Non-pigmented ciliary epithelial cell (primary cell): ENCODE measurements at regions not wholly inside any gene's neighbourhood (a gene's known extent, or its start where the extent isn't known, plus 50 kb on each side); places are given as distances from the start of the nearest gene placed in this dataset.
"Not testable (repeated sequence)": the region's sequence is repeated elsewhere in the genome, so short reads cannot be mapped to it uniquely, and the experiment has no call there.

Experiments
- DNase-seq: peaks from one replicate; pipeline ENCODE4 v3.0.0-alpha.2; 2010; ENCODE audit warnings: low read depth

DNA sequence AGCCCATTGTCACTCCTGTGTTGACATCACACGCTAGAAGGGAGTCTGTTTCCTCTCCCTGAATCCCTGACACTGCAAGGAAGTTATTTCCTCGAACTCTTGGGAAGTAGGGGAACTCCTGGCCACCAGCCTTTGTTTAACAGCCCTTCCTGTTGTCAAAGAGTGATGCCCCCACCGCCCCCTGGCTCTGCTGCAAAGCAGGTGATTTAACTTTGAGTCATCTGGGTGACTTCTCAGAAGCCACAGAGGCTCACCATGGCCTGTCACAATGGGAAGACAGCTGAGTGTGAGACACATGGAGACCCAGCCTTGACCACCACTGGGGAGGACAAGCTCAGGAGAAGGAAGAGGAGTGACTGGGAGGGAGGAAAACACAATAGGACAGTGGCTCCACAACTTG lies 182.8 kb downstream of the PSMG1 start:
- no peak for DNase-seq

DNA sequence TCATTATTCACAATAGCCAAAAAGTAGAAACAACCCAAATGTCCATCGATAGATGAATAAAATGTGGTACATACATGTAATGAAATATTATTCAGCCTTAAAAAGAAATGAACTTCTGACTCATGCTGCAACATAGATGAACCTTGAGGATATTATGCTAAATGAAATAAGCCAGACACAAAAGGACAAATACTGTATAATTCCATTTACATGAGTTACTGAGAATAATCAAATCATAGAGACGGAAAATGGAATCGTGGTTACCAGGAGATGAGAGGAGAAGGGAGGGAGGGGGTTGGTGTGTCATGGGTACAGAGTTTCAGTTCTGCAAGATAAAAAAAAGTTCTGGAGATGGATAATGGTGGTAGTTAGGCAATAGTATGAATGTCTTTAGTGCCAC lies 184.1 kb downstream of the PSMG1 start:
- DNase-seq = no peak

DNA sequence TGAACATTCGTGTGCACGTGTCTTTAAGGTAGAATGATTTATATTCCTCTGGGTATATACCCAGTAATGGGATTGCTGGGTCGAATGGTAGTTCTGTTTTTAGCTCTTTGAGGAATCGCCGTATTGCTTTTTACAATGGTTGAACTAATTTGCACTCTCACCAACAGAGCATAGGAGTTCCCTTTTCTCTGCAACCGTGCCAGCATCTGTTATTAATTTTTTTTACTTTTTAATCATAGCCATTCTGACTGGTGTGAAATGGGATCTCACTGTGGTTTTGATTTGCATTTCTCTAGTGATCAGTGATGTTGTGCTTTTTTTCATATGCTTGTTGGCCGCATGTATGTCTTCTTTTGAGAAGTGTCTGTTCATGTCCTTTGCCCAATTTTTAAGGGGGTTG lies 185.0 kb downstream of the PSMG1 start:
- not testable (repeated sequence) for DNase-seq

DNA sequence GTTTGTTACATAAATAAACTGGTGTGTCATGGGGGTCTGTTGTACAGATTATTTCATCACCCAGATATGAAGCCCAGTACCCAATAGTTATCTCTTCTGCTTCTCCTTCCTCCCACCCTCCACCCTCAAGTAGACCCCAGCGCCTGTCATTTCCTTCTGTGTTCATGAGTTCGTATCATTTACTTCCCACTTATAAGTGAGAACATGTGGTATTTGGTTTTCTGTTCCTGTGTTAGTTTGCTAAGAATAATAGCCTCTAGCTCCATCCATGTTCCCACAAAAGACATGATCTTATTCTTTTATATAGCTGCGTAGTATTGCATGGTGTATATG lies 185.4 kb downstream of the PSMG1 start:
- not testable (repeated sequence) for DNase-seq

DNA sequence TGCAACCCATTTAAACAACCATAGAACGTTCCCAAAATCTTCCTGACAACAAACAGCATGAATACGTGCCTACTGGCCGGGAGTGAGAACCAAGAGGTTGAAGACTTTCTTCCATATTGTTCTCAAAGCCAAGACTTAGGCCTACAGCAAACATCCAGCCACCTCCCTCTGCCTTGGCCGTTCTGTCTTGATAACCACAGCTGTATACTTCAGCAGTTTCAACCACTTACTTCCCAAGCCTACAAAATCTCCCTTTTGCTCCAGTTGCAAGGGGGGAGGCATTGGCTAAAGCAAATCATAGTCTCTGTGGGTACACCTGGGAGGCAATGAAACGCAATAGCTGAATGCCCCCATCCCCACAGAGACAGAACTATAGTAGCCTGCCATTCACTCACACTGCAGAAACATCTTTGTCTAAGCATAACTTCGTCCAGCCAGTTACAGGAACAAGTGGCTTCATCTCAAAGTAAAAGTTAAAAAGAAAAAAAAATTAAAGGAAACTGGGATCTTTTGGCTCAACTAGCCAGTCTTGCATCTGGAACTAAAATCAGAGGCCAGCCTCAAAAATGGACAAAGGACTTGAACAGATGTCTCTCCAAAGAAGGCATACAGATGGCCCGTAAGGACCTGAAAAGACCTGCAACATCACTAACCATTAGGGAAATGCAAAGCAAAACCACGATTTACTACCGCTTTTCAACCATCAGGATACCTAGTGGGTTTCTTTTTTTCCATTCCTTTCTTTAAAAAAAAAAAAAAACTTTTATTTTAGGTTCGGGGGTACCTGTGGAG lies 186.0 kb downstream of the PSMG1 start:
- DNase-seq = no peak

DNA sequence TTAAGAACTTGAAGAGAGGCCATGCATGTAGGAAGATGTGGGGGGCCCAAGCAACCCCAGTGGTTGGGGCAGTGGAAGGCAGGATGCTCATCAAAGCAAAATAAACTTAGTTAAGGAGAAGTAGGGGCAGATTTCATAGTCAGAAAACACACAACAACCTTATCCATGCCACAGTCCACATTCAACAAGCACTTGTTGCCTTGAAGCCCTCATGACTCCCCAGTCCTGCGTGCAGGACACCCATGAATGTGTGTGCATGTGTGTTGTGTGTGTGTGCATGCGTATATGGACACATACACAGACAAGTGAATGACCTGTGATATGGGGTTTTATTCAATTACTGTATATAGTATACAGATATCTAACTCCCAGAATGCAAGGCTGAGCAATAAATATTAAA lies 186.9 kb downstream of the PSMG1 start:
- DNase-seq = no peak

DNA sequence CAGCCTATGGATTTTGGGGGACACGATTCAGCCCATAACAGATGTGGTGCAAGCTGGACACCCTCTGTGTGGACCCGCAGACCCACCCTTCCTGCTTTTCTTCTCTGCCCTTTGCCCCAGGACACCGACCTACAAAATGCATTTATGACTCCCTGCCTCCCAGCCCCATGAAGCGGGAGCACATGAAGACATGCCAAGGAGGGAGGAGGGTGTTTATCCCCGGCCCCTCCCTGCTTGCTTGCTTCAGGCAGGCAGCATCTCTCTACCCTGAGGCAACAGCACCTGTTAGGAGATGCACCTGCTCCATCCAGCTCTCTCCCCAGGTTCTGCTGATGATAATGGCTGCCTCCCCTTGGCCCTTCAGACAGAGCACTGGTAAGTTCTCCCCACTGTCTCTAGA lies 187.5 kb downstream of the PSMG1 start:
- DNase-seq = no peak

DNA sequence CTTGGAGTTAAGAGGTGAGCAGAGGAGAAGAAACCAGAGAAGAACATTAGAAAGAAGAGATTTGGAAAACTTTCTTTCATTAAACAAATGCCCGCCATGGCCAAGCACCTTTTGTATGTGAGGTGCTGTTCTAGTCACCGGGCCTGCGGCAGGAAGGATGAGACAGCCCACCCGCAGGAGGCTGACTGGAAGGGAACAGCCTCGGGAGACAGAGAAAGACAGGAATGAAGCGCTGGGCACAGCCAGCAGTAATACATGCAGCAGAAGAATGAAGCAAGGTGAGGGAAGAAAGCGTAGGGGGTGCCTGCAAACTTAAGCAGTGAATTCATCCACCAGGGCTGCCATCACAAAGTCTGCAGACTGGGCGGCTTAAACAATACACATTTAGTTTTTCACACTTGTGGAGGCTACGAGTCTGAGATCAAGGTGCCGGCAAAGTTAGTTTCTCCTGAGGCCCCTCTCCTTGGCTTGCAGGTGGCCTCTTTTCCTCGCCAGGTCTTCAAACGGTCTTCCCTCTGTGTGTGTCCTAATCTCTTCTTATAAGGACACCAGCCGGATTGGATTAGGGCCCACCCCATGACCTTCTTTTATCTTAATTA lies 188.1 kb downstream of the PSMG1 start:
- DNase-seq = no peak

DNA sequence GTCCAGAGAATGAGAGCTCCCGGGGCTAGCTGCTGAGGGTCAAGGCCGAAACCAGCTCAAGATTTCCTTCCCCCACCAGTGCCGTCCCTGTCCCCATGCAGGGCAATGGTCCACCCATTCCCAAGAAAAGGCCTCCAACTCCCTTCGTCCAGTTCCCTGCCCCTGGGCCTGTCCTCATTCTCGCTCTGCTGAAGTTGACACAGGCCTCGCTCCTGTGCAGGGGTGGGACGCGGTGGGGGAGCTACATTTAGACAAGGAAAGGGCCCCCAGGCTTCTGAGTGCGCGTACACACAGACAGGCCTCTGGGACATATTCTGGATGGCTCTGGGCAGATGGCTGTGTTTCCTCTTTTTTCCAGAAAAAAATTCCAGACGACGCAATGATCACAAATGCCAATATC lies 188.3 kb downstream of the ETS2 start:
- DNase-seq = no peak

DNA sequence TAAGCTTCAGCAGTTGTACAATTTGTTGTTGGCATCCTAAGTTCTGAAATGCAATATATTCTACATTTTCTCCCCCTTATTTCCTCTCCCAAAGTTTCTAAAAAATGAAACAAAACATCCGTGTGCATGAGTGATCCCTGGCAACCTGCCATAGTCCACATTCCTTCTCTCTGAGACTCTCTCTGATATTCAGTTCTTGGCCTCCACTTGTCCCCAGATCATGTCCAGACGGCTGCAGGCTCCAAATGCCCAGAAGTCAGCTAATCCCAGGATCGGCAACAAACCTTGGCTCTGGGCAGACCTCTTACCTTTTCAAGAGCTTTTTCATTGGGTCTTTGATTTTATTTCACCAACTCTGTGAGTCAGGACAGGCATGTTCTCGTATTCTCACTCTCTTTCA lies 187.8 kb downstream of the ETS2 start:
- peak; percentile 71 for DNase-seq

DNA sequence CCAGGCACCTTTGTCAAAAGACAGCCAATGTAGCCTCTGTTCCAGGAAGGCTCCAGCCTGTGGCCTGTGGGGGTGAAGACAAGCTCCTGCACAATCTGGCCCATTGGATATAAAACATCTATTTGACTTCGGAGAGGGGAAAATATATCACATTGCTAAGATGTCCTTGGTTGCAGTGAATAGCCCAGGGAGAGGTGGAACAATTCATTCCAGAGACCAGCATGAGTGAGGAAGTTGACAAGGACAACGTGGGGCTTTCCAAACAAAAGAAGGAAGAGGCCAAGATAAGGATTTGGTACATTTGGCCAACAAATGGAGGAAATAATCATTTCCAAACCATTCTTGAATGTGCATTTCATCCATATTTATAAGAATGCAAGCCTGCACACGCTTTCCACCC lies 187.0 kb downstream of the ETS2 start:
- DNase-seq = no peak

DNA sequence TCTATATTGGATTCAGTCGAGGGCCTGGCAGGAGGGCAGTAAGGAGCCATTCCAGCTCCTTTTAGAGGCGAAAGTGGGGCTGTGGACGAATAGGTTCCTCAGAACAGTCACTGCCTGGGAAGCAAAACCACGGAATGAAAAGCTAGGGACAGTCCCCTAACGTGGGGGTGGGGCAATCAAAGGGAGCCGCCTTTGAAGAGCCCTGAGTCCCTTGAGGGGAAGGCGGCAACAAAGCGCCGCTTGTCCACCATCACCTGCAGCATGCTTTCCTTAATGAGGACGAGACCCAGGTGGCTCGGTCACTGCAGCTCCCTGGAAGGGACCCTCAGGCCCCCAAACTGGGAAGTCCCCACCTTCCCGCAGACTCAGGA lies 184.7 kb downstream of the ETS2 start:
- DNase-seq = no peak

DNA sequence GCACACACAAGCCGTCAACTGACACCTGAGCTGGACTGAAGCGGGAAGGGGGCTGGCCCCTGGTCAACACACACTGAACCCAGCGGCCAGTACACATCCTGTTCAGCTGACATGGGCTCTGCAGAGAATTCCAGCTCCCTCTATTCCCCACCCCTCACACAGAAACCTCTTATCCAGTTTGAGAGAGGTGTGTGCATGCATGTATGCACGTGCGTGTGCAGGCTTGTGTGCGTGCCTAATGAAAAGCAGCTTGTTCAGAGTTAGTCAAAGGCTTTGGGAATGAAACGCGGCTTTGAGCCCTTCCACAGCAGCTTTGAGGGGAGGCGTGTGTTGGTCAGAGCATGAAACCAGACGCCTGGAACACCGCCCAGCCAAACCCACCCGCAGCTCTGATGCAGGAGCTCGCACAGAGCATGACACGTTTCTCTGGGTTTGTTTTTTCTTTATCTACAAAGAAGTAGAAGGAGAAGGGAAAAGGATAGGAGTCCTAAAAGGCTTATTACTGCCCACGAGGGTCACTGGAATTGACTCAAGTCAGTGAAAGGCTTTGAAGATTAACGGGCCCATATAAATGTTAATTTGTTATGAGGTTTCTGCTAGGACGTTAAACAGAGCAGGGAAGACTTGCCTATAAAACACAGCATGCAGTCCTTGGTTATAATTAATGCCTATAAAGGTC lies 184.2 kb downstream of the ETS2 start:
- no peak for DNase-seq

DNA sequence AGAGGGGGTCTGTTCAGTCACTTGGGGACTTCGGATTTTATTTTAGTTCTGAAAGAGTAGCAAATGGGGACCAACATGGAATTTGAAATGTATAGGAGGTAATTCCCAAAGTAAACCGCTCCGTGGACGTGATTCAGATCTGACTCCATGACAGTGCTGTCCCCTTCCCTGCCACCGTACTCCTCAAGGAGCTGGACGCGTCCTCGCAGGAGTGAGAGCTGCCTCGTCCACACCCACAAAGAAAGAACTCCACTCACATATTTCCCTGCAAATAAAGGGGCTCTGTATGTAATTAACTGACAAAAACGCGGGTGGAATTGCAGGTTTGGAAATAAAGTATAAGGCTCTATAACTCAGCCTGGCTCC lies 183.6 kb downstream of the ETS2 start:
- DNase-seq = no peak

DNA sequence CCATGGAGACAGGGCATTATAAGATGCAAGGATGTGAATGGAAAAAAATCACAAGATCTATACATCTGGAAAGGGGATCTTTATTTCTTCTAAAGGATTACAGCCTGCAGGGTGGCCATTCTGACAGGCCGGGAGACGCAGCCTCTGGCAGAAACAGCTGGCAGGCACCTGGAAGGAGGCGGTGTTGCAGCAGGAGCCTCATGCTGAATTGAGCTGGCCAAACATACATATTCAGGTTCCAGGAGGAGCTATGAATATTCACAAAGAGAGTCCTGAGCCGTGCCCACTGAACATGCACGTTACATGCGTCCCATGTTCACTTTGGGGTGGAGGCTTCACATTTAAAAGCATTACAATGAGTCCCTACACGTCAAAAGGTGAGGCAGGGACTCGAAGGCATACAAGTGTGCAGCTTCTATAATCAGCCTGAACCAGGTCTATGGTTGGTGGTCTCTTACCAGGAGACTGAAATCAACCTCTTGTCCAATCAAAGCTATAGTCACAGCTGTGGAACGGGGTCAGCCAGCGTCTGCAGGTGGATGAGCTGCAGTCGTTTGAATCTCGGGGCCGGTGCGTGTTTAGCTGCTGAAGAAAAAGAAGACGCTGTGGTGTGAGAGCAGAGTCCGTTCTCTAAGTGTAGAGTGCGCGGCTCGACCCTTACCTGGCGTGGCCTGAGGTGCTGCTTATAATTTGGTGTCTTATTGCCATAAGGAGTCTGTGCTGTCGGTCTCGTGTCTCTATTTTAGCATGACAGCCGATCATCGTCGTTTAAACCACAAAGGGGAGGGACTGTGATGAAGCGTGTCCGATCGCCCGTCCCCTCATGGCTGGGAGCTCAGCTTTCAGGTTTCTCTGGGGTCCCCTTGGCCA lies 183.0 kb downstream of the ETS2 start:
- no peak for DNase-seq

DNA sequence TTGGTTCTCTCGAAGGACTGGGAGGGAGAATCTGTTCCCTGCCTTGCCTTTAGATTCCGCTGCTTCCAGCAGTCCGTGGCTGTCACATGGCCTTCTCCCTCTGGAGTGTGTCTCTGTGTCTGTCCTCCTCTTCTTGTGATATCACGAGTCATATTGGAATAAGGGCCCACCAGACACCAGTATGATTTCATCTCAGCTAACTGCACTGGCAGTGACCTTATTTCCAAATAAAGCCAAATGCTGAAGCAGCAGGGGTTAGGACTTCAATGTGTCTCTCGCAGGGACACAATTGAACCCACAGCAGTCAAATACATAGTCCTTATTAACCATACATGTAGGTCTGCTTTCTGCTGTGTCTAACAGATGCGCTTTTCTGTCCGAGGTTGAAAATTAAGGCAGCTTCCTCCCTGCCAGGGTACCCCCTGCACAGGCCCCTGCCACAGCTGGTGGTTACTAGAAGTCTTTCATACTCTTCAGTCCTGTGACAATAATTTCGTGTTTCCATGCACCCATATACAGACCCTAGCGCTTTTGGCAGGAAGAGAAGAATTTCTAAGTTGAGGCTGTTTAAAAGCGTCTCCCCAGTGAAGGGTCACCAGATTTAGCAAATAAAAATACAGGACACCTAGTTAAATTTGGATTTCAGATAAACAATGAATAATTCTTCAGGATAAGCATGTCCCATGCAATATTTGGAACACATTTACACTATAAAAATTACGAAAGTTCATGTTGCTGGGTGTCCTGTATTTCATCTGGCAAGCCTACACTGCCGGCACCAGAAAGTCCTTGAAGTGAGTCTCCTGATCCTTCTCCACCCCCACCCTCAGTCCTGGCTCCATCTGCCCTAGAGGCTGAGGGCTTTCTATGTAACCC lies 182.1 kb downstream of the ETS2 start:
- DNase-seq = no peak

DNA sequence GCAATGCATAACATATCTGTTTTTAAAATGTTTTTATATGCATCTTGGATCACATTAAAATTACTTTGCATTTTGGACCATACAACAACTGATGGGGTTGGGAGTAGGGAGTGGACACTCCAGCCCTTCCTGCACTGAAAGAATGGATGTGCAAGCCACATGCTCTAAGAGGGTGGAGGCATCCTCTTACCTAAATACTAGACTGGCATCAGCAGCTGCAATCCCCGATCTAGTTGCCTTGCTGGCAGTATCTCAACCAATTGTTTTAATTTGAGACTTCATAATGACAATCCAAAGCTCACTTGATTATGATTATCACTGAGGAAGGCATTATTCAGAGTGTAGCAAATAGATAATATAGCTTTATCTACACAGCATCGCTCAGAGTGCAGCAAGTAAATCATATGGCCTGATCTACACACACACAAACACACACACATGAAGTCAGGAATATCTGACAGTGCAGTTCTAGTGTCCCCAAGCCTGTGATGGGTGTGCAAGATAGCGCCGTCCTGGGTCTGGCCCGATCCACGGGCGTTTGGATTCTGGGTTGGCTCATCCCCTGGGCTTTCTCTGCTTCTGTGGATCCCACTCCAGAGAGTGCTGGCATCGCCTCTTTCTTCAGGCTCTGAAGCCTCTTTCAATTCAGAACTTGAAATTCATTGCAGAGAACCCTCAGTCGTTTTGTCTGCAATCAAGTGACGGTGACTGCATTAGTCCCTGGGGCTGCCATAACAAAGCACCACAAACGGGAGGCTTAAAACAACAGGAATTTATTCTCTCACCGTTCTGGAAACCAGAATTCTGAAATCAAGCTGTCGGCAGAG lies 181.3 kb downstream of the ETS2 start:
- no peak for DNase-seq

DNA sequence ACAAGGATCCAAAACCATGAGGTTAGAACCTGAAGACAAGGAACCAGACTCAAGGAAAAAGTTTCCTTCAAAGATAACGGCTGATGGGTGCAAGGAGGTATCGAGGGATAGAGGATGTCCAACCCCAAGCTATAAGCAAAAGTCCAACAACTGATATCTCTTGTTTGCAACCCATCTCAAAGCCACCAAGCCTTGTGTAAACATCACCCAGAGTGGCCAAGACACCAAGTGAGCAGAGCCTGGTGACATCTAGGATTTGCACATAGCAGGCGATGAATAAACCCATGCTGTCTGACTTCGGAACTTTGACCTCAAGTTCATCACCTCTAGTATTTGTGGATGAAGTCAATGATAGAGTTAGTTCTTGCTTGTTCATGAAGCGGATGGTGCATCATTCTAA lies 180.7 kb downstream of the ETS2 start:
- no peak for DNase-seq

DNA sequence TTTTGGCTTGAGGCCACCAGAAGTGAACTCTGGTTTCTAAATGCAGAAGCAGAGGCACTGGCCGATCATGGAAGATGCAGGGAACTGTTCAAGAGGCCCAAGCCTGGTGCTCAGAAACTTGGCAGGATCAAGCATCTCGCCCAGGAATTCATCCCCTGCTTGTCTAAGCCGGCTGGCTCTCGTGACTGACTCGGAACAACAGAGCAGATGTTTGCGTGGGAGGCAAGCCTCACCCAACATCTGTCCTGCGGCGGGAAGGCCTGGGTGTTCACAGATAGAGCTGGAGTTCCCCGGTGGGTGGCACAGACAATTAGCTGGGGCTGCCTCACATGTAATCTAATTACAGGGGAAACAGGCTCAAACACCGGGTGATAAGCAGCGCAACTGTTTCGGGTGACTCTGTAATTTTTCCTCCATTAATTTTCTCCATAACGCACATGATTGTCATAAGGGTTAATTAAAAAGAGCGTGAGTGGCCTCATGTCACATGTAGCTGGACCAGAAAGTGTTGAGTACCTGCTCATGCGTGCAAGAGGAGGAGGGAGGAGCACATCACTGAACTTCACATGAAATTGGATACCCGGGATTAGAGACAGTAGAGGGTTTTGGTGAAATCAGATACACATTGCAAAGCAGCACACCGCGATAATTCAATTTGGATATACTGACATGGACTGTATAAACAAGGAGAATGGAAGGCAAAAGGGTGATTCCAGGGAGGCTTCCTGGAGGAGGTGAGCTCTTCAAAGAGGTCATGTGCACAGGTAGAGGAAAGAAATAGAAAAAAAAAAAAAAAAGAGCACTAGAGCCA lies 180.0 kb downstream of the ETS2 start:
- DNase-seq = no peak

DNA sequence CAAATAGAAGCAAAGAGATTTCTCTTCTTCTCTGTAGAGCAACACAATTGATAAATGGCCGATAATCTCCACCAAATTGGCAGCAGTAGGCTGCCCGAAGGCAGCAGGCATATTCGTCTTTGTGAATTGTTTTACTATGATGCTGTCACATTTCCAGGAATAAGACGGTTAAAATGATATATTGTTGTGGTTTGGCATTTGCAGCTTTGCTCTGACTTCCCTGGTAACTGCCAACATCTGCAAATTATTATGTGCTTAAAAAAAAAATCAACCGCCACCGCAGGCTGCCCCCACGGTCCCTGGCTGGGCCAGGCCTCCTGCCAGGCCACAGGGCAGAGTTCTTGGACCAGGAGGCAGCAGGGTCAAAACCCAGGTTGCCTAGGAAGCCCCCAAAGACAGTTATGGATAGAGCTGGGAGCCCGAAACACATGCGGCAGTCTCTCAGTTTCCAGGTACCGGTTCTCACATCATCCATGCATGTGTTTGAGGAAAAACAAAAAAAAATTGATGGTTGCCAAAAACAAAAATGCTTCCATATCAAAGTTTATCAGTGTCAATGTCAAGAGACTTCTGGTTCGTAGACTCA lies 179.3 kb downstream of the ETS2 start:
- DNase-seq = no peak
